Coronary artery (tissue), 2 donors: ENCODE measurements at regions not wholly inside any gene's neighbourhood (a gene's known extent, or its start where the extent isn't known, plus 50 kb on each side); places are given as distances from the start of the nearest gene placed in this dataset.

ENCODE experiments used
- DNase-seq: peaks from one replicate; pipeline ENCODE4 v3.0.0-alpha.2; 2017; ENCODE audit warnings: low spot score
- H3K27ac ChIP-seq, 2 donors: fragments of 200-600 bp; sonication (generic); one replicate each; pipeline ENCODE4 v1.5.1; 2016 to 2019
- H3K4me3 ChIP-seq: fragments of 200-600 bp; sonication (generic); 2 replicates; pipeline ENCODE4 v1.5.1; 2016; ENCODE audit warnings: mild to moderate bottlenecking, moderate library complexity
- TF ChIP-seq, protein P1 (sequence below): fragments of 200-600 bp; sonication (generic); IDR thresholded peaks from one replicate; pipeline ENCODE4 v1.5.1; 2019; ENCODE audit warnings: antibody characterized with exemption

DNA sequence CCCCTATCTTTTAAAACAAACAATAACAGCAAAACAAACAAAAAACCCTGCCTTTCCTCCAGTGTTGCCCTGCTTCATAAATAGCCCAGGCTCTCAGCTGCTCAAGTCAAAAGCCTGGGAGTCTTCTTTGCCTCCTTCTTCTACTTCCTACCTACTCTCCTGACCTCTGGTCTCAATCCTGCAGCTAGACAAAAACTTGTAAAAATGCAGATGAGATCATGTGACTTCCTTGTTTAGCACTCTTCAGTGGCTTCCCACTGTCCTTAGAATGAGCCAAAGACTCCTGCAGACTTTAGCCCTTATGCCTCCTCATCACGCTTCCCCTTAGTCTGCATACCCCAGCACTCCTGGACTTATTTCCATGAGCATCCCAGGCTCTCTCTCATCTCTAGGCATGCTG, 55.0 kb upstream of the ZNF644 start:
- H3K27ac ChIP-seq: no peak overlapping the region
- no peak for DNase-seq
- H3K4me3 ChIP-seq: no peak overlapping the region
- TF ChIP-seq, protein P1, sequence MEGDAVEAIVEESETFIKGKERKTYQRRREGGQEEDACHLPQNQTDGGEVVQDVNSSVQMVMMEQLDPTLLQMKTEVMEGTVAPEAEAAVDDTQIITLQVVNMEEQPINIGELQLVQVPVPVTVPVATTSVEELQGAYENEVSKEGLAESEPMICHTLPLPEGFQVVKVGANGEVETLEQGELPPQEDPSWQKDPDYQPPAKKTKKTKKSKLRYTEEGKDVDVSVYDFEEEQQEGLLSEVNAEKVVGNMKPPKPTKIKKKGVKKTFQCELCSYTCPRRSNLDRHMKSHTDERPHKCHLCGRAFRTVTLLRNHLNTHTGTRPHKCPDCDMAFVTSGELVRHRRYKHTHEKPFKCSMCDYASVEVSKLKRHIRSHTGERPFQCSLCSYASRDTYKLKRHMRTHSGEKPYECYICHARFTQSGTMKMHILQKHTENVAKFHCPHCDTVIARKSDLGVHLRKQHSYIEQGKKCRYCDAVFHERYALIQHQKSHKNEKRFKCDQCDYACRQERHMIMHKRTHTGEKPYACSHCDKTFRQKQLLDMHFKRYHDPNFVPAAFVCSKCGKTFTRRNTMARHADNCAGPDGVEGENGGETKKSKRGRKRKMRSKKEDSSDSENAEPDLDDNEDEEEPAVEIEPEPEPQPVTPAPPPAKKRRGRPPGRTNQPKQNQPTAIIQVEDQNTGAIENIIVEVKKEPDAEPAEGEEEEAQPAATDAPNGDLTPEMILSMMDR: no peak

DNA sequence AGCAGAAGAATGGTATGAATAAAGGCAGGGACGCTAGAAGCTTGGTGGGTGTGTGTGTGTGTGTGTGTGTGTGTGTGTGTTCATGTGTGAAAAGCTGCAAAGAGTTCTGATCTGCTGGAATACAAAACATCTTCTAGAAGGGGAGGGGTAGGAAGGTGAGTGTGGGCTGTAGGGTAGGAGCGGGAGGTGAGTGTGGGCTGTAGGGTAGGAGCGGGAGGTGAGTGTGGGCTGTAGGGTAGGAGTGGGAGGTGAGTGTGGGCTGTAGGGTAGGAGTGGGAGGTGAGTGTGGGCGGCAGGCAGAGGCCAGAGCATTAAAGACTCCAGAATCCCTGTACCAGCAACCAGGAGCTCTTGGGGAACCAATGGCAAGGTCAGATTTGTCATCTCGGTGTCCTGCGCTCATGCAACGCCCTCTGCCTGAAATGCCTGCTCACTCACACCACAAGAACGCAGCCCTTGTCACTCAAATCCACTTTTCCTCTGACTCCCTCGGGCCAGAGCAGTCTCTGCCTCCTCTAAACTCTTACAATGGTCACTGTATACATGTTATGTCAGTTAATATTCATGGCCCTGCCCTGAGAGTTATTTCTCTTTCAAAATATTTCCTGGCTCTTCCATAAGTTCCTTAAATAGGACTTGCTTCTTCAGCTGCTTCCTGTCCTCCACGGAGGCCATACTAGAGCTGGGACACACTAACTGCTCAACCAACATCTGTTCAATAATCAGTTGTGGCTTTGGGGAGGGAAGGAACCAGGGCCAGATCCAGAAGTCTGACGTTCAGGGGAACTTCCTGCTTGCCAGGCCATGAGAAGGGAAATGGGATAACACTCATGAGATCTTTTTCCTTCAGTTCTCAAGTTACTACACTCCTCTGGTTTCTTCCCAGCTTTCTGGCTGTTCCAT, 53.6 kb upstream of the ZNF644 start:
- no peak overlapping the region for H3K4me3 ChIP-seq
- DNase-seq: no peak
- TF ChIP-seq, protein P1: no peak
- no peak overlapping the region for H3K27ac ChIP-seq

DNA sequence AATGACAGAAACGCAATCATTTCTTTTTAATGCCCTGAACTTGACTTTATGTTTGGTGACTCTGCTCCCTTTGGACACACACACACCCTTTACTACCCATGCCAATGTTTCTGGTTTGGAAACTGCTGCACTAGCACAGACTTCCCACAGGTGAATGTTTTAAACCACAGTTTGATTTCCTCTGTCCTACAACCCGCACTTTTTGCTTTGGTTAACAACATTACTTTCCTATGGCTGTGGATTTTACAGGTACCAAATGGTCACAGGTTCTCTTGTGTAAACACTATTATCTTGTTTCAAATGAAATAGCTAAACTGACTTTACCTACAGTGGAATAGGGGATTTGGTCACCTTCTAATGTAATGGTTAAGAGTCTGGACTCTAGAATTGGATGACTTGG, 51.5 kb upstream of the ZNF644 start:
- no peak overlapping the region for H3K27ac ChIP-seq
- DNase-seq: no peak
- TF ChIP-seq, protein P1: no peak
- H3K4me3 ChIP-seq: no peak overlapping the region

DNA sequence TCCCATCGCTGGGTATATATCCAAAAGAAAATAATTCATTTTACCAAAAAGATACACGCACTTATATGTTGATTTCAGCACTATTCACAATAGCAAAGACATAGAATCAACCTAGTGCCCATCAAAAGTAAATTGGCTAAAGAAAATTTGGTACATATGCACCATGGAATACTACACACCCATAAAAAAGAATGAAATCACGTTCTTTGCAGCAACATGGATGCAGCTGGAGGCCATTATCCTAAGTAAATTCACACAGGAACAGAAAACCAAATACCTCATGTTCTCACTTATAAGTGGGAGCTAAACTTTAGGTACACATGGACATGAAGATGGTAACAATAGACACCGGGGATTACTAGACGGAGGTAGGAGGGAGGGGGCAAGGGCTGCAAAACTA, 50.0 kb upstream of the ZNF644 start:
- no peak overlapping the region for H3K4me3 ChIP-seq
- DNase-seq: no peak
- TF ChIP-seq, protein P1: no peak
- no peak overlapping the region for H3K27ac ChIP-seq
